ENCODE measurements at regions not wholly inside any gene's neighbourhood (a gene's known extent, or its start where the extent isn't known, plus 50 kb on each side); places are given as distances from the start of the nearest gene placed in this dataset.

- no peaks in the 10 kb centered on the region for H3K4me1 Mint-ChIP-seq (ENCODE audit: unreplicated experiment)
- no peaks in the 10 kb centered on the region for H3K27me3 Mint-ChIP-seq
- H3K36me3 Mint-ChIP-seq = no peaks in the 10 kb centered on the region
- peaks cover 19% of the 10 kb centered on the region for H3K9me3 Mint-ChIP-seq
- TF ChIP-seq, protein P1, sequence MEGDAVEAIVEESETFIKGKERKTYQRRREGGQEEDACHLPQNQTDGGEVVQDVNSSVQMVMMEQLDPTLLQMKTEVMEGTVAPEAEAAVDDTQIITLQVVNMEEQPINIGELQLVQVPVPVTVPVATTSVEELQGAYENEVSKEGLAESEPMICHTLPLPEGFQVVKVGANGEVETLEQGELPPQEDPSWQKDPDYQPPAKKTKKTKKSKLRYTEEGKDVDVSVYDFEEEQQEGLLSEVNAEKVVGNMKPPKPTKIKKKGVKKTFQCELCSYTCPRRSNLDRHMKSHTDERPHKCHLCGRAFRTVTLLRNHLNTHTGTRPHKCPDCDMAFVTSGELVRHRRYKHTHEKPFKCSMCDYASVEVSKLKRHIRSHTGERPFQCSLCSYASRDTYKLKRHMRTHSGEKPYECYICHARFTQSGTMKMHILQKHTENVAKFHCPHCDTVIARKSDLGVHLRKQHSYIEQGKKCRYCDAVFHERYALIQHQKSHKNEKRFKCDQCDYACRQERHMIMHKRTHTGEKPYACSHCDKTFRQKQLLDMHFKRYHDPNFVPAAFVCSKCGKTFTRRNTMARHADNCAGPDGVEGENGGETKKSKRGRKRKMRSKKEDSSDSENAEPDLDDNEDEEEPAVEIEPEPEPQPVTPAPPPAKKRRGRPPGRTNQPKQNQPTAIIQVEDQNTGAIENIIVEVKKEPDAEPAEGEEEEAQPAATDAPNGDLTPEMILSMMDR (conservative IDR thresholded peaks at IDR 0.05) = no peak
- no peak overlapping the region for H3K27ac Mint-ChIP-seq
- H3K4me3 Mint-ChIP-seq = no peak overlapping the region
- no peak for DNase-seq (ENCODE audit: extremely low spot score, unreplicated experiment)
Measured at GRCh38 chr13:97866751-97867150, 86.7 kb upstream of the IPO5 start.

DNA sequence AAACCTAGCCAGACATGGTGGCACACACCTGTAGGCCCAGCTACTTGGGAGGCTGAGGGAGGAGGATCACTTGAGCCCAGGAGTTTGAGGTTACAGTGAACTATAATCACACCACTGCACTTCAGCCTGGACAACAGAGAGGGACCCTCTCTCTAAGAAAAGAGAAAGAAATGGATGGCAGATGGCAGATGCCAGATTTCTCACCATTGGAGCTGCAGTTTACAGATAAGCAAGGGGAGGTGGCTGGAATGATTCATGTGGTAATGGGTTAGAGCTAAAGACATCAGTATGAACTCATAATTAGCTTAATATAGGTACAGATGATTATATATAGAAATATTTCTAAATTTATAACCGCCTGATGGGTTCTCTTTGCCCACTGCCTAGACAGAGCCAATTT lies 80.1 kb upstream of the IPO5 start:
- peaks cover 9% of the 10 kb centered on the region for H3K9me3 Mint-ChIP-seq
- H3K4me3 Mint-ChIP-seq = no peak overlapping the region
- no peaks in the 10 kb centered on the region for H3K27me3 Mint-ChIP-seq
- DNase-seq (ENCODE audit: extremely low spot score, unreplicated experiment) = no peak
- H3K4me1 Mint-ChIP-seq (ENCODE audit: unreplicated experiment) = no peaks in the 10 kb centered on the region
- H3K27ac Mint-ChIP-seq = no peak overlapping the region
- TF ChIP-seq, protein P1 (conservative IDR thresholded peaks at IDR 0.05) = no peak
- H3K36me3 Mint-ChIP-seq = no peaks in the 10 kb centered on the region

DNA sequence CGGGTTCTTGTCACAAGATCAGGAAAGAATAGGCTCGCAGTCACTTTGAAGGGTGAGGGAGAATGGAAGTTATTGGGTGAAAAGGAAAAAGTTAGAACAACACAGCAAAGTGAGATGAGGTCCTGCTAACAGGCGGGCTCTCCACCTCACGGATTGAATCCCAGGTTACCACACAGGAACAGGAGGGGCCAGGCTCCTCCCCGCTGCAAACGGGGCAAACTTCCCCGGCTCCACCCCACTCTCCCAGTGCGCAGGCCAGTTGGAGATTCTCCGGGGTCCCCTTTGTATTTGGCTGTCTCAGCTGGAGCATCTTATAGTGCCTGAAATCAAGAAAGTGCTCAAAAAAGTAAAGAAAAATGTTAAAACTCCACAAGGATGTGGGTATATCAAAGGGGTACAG lies 78.3 kb upstream of the IPO5 start:
- TF ChIP-seq, protein P1 (conservative IDR thresholded peaks at IDR 0.05) = no peak
- Mint-ChIP-seq H3K36me3 (no peaks in the 10 kb centered on the region), H3K4me1 (ENCODE audit: unreplicated experiment) (no peaks in the 10 kb centered on the region), H3K4me3 (no peak overlapping the region), H3K27ac (no peak overlapping the region), H3K27me3 (no peaks in the 10 kb centered on the region), H3K9me3 (peaks cover 3% of the 10 kb centered on the region)
- DNase-seq (ENCODE audit: extremely low spot score, unreplicated experiment) = no peak

DNA sequence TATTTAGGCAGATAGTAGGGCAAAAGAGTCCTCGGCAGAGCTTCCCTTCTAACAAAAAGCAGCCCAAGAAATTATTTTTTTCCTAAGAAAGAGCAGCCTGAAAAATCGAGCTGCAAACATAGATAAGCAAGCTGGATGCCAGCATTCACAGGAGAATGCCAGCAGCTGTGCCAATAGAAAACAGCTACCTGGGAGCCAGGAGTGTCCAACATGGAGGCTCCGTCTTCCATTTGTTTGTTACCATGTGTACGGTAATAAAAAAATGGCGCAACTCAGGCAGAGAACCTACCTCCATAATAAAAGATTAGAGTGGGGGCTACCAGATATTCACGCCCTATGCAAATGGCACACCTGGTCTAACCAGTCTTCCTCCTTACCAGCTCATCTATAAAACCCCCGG lies 77.6 kb upstream of the IPO5 start:
- no peak overlapping the region for H3K4me3 Mint-ChIP-seq
- H3K27me3 Mint-ChIP-seq = no peaks in the 10 kb centered on the region
- TF ChIP-seq, protein P1 (conservative IDR thresholded peaks at IDR 0.05) = no peak
- DNase-seq (ENCODE audit: extremely low spot score, unreplicated experiment) = no peak
- no peaks in the 10 kb centered on the region for H3K36me3 Mint-ChIP-seq
- no peaks in the 10 kb centered on the region for H3K4me1 Mint-ChIP-seq (ENCODE audit: unreplicated experiment)
- no peak overlapping the region for H3K27ac Mint-ChIP-seq
- H3K9me3 Mint-ChIP-seq = peaks cover 3% of the 10 kb centered on the region

DNA sequence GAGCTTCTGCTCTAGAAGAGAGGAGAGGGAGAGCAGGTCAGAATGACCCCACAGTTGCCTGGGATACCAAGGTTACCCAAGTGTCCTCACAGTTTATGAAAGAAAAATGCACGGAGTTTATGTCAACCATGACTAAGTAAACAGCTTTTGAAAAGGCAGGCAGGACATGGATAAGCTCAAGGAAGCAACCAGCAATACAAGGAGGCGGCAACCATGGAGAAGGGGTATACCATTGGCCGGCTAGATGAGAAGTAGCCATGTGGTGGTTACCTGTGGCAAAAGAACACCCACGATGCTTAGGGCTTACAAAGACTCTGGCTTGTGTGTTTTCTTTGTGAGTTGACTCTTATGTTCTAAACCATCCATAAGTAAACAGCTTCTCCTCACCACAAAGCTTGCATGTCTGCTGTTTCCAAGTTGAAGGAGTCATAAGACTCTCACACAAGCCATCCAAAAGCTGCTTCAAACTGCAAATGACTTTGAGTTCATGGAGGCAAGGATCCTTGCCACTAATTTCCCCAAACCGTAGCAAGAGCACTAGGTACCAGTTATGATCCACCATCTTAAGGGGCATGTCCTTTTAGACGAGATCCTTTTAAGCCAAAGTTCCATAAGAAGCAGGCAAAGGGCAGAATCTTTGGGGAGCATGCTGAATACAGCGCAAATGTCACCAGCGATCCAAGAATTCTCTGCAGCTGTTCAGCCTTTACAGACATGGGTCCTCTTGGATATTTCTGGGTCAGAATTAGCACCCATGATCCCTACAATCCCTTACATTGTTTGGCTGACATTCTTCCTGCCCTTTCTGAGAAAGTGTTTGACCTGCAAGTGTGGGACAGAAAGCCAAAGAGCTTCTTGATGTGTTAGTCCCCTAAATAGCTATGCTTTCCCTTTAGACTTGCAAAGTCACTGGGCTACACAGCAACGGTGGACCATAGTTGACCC lies 74.8 kb upstream of the IPO5 start:
- peaks cover 4% of the 10 kb centered on the region for H3K27me3 Mint-ChIP-seq
- H3K4me3 Mint-ChIP-seq = no peak overlapping the region
- H3K27ac Mint-ChIP-seq = no peak overlapping the region
- H3K4me1 Mint-ChIP-seq (ENCODE audit: unreplicated experiment) = peaks cover 5% of the 10 kb centered on the region
- no peak for DNase-seq (ENCODE audit: extremely low spot score, unreplicated experiment)
- H3K36me3 Mint-ChIP-seq = no peaks in the 10 kb centered on the region
- TF ChIP-seq, protein P1 (conservative IDR thresholded peaks at IDR 0.05) = no peak
- peaks cover 13% of the 10 kb centered on the region for H3K9me3 Mint-ChIP-seq

All from type B pancreatic cell (in vitro differentiated cells).